GM18511 (cell line): ENCODE measurements at regions not wholly inside any gene's neighbourhood (a gene's known extent, or its start where the extent isn't known, plus 50 kb on each side); places are given as distances from the start of the nearest gene placed in this dataset.
"Not testable (repeated sequence)": the region's sequence is repeated elsewhere in the genome, so short reads cannot be mapped to it uniquely, and the experiment has no call there.

Experiments
- ATAC-seq: cut with Tn5 transposase; IDR thresholded peaks from one replicate; pipeline ENCODE4 v1.9.1; 2021; ENCODE audit warnings: mild to moderate bottlenecking, moderate library complexity; ENCODE audit not compliant: unreplicated experiment

DNA sequence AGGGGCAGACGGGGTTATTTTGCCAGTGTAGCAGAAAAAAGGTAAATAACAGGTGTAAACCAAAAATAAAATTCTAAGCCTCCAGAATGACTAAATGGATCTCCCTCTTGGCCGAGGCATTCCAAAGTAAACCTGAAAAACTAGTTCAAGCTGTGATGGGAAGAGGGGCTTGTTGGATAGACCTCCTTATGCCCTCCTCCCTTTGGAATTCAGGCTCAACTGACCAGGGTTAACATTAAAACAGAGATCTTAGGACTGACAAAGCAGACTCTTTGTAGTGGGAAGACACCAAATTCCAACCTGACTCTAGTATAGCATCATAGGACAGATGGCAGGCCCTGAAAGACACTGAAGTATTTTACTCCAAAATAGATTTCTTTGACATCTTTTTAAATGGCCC, 113.8 kb upstream of the ITGB1 start:
- ATAC-seq: no peak

DNA sequence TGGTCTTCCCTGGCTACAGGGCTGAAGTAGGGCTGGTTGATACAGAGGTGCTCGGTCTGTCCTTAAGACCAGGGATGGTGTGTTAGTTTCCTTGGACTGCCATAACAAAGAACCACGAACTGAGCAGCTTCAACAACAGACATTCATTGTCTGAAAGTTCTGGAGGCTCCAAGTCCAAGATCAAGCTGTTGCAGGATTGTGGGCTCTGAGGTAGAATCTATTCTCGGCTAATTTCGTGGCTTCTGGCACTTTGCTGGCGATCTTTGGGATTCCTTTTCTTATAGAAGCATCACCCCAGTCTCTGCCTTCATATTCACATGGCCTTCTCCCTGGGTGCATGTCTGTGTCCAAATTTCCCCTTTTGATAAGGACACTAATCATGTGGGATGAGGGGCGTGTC, 112.1 kb upstream of the ITGB1 start:
- no peak for ATAC-seq

DNA sequence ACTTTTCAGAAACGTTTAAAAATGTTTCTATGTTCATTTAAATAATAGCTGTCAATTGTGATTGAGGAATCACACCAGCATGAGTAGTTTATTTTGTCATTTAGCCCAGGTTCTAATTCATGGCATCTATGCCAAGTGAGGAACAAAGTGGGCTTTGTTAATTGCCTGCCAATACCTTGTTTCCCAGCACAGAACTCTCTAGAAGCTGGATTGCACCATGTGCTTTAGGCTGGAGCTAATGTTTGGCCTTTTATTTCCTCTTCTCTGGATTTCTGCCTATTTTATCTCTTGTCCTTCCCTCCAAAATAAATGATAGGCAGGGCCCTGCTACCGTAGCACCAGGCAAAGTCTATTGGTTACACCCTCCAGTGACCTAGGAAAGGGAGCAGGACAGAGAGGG, 109.9 kb upstream of the ITGB1 start:
- ATAC-seq: no peak

DNA sequence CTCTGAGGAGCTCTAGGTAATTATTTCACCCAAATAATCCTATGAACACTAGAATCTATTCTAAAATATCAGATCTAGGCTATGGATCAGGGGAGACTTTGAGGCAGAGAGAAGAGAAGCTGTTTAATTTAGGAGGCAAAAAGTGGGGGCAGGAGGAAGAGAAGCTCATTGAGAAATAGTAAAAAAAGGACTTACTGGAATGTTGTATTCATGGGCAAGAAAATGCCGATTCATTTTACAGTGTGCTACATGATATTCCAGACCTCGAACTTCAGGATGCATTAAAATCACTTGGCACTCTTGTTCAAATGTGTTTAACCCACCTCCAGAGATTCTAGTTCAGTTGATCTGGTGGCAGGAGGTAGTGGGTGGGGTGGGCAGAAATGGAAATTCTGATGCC, 109.5 kb upstream of the ITGB1 start:
- no peak for ATAC-seq

DNA sequence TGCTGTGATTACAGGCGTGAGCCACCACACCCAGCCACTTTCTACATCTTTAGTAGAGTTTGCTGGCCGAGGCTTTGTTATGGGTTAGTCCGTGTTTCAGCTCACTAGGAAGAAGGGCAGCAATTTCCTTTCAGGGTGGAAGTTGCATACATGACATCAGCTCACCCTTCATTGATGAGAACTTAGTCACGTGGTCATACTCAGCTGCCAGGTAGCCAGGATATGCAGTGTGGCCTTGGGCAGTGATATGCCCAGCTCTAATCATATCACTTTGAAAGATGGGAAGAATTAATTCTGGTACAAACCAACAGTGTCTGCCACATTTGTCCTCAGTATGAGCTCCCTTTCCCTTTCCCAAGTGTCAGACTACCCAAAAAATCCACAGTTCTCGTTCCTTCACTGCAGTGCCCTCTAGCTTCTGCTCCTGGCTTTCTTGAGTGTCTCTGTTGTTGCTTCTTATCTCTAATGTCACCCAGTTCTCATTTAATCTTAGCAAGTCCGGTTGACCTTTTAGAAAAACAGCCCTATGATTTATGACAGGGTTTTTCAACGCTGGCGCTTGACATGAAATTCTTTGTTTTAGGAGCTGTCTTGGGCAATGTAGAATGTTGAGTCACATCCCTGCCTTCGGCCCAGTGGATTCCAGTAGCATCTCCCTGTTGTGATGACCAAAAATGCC, 108.7 kb upstream of the ITGB1 start:
- ATAC-seq: no peak

DNA sequence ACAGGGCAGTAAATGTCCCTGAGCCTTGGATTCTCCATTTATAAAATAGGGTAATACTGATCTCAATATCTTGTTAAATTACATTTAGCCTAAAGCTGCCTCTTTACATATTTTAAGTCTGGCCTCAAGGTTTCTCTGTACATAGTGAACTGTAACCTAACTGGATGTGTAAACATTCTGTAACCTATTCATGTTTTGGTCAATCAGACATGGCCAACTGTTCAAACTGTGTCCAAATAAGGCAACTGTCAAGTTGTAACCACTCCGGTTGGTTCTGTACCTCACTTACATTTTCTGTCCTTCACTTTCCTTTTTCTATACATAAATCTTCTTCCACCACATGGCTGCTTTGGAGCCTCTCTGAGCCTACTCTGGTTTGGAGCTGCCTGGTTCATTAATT, 107.1 kb upstream of the ITGB1 start:
- ATAC-seq: no peak

DNA sequence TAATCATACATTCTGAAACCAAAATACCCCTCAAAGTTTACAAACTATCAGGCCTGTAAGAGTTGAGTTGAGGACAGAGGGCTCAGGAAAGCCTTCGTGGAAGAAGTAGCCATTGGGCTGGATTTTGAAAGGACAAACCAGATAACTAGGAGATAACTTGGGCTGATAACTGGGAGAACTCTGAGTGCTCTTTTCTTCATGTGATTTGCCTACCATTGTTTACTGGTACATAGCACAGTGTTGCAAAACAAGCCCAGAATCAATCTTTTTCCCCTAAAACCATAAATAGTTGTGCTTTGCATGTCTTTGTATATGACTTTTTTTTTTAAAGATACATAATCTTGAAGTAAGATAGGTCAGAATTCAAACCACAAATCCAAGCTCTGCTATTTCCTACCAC, 106.7 kb upstream of the ITGB1 start:
- no peak for ATAC-seq

DNA sequence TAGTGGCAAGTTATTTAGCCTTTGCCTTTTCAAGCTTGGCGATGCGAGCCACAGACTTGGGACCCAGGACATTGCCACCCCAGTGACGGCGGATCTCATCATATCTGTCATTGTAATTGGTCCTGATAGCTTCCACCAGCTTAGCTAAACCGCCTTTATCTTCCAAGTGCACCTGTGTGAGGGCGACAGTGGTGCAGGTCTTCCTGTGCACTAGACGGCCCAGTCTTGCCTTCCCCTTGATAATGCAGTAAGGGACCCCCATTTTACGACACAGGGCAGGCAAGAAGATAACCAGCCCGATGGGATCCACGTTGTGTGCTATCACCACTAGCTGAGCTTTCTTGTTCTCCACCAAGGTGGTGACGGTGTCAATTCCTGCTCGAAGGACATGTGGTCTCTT, 99.6 kb upstream of the ITGB1 start:
- no peak for ATAC-seq

DNA sequence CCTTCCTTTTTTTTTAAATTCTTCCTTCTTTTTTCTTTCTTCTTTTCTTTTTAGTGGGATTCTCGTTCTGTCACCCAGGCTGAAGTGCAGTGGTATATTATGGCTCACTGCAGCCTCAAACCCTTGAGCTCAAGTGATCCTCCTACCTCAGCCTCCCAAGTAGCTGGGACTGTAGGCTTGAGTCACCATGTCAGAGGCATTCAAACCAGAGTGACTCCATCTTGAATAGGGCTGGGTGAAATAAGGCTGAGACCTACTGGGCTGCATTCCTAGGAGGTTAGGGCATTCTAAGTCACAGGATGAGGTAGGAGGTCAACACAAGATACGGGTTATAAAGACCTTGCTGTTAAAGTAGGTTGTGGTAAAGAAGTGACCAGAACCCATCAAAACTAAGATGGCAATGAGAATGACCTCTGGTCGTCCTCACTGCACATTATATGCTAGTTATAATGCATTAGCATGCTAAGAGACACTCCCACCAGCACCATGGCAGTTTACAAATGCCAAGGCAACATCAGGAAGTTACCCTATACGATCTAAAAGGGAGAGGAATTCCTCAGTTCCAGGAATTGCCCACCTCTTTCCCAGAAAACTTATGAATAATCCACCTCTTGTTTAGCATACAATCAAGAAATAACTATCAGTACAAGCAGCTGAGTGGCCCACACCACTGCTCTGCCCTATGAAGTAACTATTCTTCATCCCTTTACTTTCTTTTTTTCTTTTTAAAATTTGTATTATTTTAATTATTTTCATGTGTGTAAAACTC, 99.0 kb upstream of the ITGB1 start:
- no peak for ATAC-seq

DNA sequence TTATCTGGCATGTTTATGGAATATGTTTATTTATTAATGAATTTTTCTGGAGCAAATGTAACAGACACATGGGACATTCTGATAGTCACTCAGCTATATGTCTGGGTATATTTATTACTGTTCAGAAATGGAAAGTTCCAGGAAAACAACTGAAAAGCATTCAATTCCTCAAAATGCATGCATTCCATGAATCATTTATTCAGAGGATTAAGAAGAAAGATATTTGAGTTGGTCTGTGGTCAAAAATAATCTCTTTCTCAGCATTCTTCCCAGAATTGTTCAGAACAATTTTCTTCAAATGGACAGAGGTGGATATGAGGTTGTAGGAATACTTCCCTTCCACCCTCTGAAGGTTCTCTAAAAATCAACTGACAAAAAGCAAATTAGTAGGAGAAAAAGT, 97.6 kb upstream of the ITGB1 start:
- no peak for ATAC-seq

DNA sequence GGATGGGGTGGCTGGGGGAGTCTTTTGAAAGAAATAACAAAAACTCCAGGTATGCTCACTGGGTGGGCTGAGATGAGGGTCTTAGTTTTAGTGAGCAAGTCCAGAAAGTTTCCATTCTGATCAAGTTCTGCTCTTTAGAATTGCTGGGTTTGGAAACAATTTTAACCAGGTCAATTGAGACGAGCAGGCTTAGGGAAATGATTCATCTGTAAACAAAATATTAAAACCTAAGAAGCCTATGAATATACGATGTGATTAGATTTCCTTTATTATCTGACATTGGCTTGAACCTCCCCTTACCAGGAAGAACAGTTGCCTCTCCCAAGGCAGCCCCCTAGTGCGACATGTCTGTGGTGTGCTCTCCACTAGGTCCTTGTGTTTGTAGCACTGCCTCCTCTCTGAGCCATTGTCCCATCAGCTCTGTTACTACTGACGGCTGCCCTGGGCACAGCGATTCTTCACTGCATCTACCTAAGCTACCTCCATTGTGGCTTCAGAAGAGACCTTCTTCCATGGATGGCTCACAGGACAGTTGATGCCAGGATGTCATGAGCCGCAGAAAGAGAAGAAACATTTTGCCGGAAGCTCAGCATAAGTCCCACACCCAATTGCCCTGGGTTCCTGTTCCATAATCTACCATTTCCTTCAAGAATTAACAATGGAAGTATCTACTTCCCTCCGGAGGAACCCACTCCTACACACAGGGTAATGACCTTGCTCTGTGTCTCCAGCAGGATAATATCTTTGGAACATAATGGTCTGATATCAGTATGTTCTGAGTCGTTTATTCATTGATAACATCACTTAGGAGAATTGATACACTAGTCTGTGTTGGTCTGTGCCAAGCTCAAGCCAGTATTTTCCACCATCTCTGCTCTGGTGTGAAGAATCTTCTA, 95.1 kb upstream of the ITGB1 start:
- ATAC-seq: no peak

DNA sequence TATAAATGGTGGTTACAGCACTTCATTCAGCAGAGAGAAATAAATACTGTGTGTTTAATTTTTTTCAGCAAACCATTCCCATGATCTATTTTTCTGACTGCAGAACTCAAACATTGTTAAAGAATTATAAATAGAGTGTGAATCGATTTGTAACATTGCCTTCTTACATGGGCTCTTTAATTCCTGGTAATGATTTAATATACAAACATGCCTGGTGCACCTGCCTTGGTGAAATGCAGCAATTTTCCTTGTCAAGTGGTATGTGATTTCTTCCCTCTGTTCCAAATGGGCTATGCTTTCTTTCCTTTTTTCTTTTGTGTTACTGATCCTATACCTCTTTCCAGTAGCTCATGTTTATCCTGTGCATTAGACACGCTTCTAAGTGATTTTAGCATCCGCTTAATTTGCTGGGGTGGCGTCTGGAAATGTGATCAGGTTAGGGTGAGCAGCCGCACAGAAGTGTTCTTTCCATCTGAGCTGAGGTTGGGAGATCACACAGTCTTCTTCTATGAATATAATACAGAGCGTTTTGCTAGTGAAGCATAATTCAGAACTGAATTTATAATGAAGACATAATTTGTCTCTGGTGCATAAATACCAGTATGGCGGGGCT, 94.3 kb upstream of the ITGB1 start:
- no peak for ATAC-seq

DNA sequence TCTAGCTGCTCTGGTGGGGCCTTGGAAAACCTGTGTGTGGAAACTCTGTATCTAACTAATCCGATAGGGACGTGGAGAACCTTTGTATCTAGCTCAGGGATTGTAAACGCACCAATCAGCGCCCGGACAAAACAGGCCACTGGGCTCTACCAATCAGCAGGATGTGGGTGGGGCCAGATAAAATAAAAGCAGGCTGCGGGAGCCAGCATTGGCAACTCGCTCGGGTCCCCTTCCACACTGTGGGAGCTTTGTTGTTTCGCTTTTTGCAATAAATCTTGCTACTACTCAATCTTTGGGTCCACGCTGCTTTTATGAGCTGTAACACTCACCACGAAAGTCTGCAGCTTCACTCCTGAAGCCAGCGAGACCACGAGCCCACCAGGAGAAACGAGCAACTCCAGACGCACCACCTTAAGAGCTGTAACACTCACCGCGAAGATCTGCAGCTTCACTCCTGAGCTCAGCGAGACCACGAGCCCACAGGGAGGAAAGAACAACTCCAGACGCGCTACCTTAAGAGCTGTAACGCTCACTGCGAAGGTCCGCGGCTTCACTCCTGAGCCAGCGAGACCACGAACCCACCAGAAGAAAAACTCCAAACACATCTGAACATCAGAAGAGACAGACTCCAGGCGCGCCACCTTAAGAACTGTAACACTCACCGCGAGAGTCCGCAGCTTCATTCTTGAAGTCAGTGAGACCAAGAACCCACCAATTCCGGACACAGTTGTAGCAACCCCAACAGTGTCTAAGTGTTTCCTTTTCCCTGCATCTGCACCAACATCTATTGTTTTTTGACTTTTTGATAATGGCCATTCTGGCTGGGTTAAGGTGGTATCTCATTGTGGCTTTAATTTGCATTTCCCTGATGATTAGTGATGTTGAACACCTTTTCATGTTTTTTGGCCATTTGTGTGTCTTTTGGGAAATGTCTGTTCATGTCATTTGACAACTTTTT, 92.2 kb upstream of the ITGB1 start:
- ATAC-seq: not testable (repeated sequence)

DNA sequence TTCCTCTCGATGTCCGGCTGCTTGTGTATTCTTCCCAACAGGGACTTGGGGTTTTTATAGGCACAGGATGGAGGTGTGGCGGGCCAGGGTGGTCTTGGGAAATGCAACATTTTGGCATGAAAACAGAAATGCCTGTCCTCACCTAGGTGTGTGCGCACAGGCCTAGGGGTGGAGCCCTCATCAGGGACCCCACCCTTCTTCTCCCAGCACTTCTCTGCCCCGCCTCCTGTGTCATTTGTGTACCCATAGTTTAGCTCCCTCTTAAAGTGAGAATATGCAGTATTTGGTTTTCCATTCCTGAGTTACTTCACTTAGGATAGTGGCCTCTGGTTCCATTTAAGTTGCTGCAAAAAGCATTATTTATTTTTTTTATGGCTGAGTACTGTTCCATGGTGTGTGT, 90.2 kb upstream of the ITGB1 start:
- ATAC-seq: no peak

DNA sequence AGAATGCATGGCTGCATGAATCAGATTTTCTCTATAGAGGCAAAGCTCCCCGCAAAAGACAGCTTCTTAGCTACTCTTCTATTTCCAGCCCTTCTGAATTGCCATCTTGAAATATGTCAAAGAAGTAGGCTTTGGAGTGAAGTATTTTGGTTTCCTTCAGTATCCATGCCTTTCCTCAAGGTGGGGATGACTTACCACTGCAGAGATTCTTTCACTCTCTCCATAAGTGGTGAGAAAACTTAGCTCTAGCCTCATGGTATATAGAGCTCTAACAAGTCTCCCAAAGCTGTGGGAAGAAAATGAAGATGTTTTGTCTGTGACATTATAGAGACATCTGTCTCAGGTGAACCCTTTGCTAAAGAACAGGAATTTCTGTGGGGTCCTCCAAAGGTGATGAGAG, 89.6 kb upstream of the ITGB1 start:
- no peak for ATAC-seq

DNA sequence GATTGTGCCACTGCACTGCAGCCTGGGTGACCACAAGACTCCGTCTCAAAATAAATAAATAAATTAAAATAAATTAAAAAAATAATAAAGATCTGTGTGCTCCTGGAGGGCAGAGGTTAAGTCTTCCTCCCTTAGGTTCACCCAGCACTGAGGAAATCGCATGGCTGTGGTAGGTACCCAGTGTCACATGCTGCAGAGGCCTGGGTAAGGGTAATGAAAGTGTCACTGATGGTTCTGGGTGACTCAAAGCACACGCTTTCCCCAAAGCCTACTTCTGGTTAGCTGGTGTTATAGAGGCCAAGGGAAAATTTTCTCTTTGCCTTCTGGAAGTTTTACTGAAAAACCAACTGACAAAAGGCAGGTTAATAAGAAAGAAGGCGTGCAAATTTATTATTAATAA, 88.8 kb upstream of the ITGB1 start:
- ATAC-seq: no peak

DNA sequence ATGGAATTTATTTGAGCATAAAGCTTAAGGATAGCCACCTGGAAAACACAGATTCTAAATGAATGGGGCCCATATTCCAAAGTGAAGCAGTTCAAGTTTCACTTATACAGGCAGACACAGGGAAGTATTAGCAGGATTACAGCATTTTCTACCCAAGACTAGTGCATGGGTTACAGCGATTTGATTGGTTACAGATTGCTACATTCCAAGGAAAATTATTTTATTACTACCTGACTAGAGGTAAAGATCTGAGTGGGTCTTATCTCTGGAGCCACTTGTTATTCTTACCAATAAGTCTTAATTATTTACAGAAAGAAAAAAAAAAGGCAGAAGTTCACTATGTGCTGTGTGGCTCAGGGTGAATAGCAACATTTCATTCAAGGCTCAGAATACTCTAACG, 87.4 kb upstream of the ITGB1 start:
- ATAC-seq: no peak

DNA sequence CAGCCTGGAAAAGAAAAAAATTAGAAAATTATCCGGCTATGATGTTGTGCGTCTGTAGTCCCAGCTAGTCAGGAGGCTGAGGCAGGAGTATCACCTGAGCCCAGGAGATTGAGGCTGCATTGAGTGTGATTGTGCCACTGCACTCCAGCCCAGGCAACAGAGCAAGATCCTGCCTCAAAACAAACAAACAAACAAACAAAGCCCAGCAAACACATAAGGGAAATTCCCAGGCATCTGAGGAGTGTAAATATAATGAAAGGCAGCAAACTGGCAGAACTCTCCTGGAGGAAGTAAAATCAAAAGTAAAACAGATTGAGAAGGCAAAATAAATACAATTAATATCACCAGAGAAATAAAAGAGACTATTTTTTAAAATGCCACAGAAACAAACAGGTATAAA, 84.5 kb upstream of the ITGB1 start:
- no peak for ATAC-seq

DNA sequence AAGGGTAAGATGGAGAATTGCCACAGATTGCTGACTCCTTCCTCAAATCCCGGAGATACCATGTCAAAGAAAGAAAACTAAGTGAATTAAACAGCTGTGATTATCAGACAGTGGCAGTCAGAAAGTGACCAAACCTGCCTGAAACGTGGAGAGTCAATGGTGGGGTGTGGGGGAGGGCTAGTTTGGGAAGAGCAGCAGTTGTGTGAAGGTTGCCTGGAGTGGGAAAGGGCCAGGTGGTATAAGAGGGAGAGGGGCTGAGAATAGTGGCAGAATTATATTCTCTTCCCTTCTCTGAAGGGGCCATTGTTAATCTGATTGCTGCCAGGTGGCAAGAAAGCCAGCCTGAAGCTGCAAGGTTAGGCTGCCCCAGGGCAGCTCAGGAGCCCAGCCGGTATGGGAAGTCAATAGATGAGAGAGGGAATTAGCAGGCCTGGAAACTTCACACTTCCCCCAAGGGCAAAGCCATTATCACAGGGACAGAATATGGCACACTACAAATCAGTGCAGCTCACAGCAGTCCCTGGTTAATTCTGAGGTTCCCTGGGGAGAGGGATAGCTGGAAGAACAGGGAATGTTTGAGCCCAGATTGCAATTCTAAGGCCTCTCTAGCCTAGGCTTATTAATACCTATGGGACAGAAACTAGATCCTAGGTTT, 83.9 kb upstream of the ITGB1 start:
- no peak for ATAC-seq

DNA sequence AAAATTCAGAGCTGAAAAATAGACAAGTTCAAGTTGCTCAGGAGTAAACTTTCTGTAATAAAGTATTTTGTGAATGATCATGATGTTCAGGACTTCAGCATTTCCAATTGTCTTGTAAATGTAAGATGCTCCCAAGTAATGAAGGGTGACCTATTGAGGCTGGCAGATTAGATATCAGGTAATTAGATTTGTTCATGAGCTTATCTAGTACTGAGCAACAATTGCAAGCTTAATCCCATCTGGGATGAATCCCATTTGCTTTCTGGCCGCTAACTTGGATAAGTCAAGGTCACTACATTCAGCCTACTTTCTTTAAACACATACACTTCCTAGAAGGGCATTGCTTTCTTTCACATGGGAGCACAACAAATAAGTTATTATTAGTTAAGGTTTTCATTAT, 82.4 kb upstream of the ITGB1 start:
- no peak for ATAC-seq
